Left forelimb (tissue), 1 donor: ENCODE measurements at regions not wholly inside any gene's neighbourhood (a gene's known extent, or its start where the extent isn't known, plus 50 kb on each side); places are given as distances from the start of the nearest gene placed in this dataset.
"Not testable (repeated sequence)": the region's sequence is repeated elsewhere in the genome, so short reads cannot be mapped to it uniquely, and the experiment has no call there.

ENCODE experiments used
- DNase-seq: peaks from one replicate; pipeline ENCODE4 v3.0.0-alpha.2; 2018; ENCODE audit warnings: low spot score

- no peak for DNase-seq
These were observed 502.0 kb downstream of the HAPSTR1 start for GRCh38 chr16:9593440-9593839.

- DNase-seq, result no peak
These were observed 502.6 kb downstream of the HAPSTR1 start for GRCh38 chr16:9594047-9594446.

GRCh38 chr16:9594946-9595345, 503.5 kb downstream of the HAPSTR1 start:
- DNase-seq, result no peak

- no peak for DNase-seq
These were observed 503.9 kb downstream of the HAPSTR1 start for GRCh38 chr16:9595393-9595792.

- DNase-seq, result no peak
These were observed 505.3 kb downstream of the HAPSTR1 start for GRCh38 chr16:9596788-9597187.

- DNase-seq, result no peak
These were observed 506.7 kb downstream of the HAPSTR1 start for GRCh38 chr16:9597967-9598730.

- DNase-seq, result no peak
These were observed 507.3 kb downstream of the HAPSTR1 start for GRCh38 chr16:9598731-9599083.

- DNase-seq, result no peak
These were observed 508.1 kb downstream of the HAPSTR1 start for GRCh38 chr16:9599415-9600120.

- DNase-seq, result no peak
These were observed 510.7 kb downstream of the HAPSTR1 start for GRCh38 chr16:9602189-9602588.

GRCh38 chr16:9603316-9603715, 511.9 kb downstream of the HAPSTR1 start:
- DNase-seq, result no peak

GRCh38 chr16:9607515-9608230, 516.2 kb downstream of the HAPSTR1 start:
- DNase-seq, result no peak

- no peak for DNase-seq
These were observed 519.3 kb downstream of the HAPSTR1 start for GRCh38 chr16:9610727-9611126.

- DNase-seq, result no peak
These were observed 520.8 kb downstream of the HAPSTR1 start for GRCh38 chr16:9612267-9612666.

- DNase-seq, result no peak
These were observed 522.9 kb downstream of the HAPSTR1 start for GRCh38 chr16:9614389-9614788.

GRCh38 chr16:9622268-9622667, 530.8 kb downstream of the HAPSTR1 start:
- no peak for DNase-seq

GRCh38 chr16:9625122-9625521, 533.7 kb downstream of the HAPSTR1 start:
- no peak for DNase-seq

- no peak for DNase-seq
These were observed 536.0 kb downstream of the HAPSTR1 start for GRCh38 chr16:9627427-9627826.

GRCh38 chr16:9630119-9630518, 538.7 kb downstream of the HAPSTR1 start:
- DNase-seq, result no peak

- DNase-seq, result no peak
These were observed 539.5 kb downstream of the HAPSTR1 start for GRCh38 chr16:9630985-9631384.

GRCh38 chr16:9633844-9634243, 542.4 kb downstream of the HAPSTR1 start:
- no peak for DNase-seq

GRCh38 chr16:9635150-9635720, 543.8 kb downstream of the HAPSTR1 start:
- DNase-seq, result not testable (repeated sequence)

GRCh38 chr16:9644258-9644657, 538.0 kb downstream of the GRIN2A start:
- no peak for DNase-seq

- no peak for DNase-seq
These were observed 536.3 kb downstream of the GRIN2A start for GRCh38 chr16:9645911-9646310.
